HG03039 (cell line): ENCODE measurements at regions not wholly inside any gene's neighbourhood (a gene's known extent, or its start where the extent isn't known, plus 50 kb on each side); places are given as distances from the start of the nearest gene placed in this dataset.
"Not testable (repeated sequence)": the region's sequence is repeated elsewhere in the genome, so short reads cannot be mapped to it uniquely, and the experiment has no call there.

Experiments used
- ATAC-seq: cut with Tn5 transposase; IDR thresholded peaks from one replicate; pipeline ENCODE4 v1.9.1; 2021; ENCODE audit warnings: mild to moderate bottlenecking, moderate library complexity; ENCODE audit not compliant: unreplicated experiment

- not testable (repeated sequence) for ATAC-seq
Measured at GRCh38 chr9:42239445-42240260, 56.2 kb downstream of the SPATA31A6 start.

GRCh38 chr9:42240261-42240579 is 56.8 kb downstream of the SPATA31A6 start:
- not testable (repeated sequence) for ATAC-seq

- ATAC-seq, result not testable (repeated sequence)
Measured at GRCh38 chr9:42243211-42243610, 59.8 kb downstream of the SPATA31A6 start.

DNA sequence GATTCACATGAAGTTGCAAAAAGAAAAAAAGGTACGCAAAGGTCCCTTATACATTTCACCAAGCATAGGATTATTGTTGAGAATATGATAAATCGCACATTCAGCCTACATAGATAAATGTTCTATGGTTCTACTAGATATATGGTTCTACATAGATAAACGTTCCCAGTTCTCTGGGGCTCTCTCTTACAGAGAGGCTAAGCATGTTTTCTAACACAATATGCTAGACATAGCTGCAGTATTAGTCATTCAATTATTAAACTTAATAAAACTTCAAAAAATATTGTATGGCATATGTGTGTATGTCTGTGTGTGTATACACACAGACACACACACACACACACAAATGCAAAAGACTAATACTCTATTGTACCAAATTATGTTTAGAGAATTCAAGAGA is 60.4 kb downstream of the SPATA31A6 start:
- ATAC-seq, result not testable (repeated sequence)

- ATAC-seq, result not testable (repeated sequence)
Measured at GRCh38 chr9:42268729-42269128, 85.3 kb downstream of the SPATA31A6 start.

DNA sequence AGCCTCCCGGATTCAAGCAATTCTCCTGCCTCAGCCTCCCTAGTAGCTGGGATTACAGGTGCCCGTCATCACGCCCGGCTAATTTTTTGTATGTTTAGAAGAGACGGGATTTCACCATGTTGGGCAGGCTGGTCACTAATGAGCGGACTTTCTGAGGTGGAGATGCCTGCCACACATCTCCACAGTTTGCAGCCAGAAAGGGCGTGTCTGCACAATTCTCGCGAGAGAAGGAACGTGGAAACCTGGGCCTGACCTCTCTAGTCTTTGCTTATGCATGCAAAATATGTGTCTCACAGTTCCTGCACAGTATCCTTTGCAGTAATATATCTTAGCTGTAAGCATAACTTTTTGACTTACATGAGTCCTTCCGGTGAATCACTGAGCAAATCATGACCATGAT is 85.7 kb downstream of the SPATA31A6 start:
- not testable (repeated sequence) for ATAC-seq

- ATAC-seq, result not testable (repeated sequence)
Measured at GRCh38 chr9:42273191-42273590, 89.7 kb downstream of the SPATA31A6 start.

DNA sequence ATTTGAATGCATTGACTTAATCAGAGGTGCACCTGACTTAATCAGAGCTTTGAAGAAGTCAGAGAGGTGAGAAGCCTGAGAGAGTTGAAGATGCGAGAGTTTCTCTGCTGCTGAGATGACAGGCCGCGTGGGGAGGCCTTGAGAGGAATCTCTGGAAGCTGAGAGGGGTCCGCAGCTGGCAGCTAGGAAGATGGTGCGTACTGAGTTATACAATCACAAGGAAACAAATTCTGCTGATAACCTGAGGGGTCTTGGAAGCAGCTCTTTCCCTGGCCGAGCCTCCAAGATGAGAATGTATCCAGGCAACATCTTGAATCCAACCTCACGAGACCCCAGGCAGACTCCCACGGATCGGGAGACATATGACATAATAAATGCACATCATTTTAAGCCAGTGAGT is 91.7 kb downstream of the SPATA31A6 start:
- no peak for ATAC-seq

DNA sequence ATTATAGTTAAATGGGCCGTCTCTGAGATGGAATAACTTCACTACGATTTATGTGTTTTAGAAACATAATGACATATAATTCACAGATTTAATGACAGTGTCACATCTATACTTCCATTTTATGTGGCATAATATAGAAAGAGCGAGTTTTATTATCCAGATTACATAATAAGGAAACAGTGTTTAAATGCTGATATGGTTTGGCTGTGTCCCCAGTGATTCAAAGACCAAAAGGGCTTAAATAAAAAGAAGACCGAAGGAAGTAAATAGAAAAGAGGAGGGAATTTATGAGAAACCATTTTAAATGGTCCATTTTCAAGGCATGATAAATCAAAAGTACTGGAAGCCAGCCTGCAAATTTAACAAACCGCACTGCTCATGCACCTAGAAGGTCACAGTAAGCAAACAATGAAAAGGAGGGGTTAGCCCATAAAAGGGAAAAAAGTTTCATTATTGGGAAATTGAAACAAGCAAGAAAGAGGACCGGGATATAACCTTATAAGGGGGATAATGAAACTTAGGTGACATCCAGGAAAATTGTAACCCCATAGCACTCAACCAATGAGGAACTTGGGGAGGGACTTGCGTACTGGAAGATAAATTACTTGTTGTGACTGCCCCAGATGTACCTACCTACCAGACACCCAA is 99.2 kb downstream of the SPATA31A6 start:
- ATAC-seq, result not testable (repeated sequence)

GRCh38 chr9:42283179-42283543 is 99.7 kb downstream of the SPATA31A6 start:
- ATAC-seq, result not testable (repeated sequence)

DNA sequence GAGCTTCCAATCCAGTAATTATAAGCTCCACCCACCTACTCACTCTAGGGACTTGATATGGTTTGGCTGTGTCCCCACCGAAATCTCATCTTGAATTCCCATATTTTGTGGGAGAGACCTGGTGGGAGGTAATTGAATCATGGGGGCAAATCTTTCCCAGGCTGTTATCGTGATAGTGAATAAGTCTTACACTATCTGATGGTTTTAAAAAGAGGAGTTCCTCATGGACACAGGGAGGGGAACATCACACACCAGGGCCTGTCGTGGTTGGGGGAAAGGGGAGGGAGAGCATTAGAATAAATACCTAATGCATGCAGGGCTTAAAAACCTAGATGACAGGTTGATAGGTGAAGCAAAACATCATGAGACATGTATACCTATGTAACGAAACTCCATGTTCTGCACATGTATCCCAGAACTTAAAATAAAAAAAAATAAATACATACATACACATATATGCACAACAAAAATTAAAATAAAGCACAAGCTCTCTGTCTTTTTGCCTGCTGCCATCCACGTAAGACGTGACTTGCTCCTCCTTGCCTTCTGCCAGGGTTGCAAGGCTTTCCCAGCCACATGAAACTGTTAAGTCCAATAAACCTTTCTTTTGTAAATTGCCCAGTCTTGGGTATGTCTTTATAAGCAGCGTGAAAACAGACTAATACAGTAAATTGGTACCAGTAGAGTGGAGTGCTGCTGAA is 102.8 kb downstream of the SPATA31A6 start:
- ATAC-seq, result not testable (repeated sequence)

GRCh38 chr9:42288002-42288864 is 104.8 kb downstream of the SPATA31A6 start:
- not testable (repeated sequence) for ATAC-seq

DNA sequence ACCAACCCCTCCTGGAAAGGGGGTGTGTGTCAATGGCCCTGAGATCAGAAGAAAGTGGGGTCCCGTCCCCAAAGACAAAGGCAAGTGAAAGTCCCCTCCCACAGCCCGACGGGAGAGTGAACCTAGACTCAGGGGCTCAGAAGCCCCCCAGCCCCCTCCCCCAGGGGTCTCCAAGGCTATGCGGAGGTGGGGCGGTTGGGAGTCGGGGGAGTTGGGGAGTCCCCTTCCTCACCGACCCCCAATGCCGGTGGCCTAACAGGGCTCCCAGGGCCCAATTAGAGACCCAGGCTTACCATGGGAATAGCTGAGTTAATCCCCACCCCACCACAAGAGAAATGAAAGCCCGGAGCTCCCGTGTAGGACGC is 105.4 kb downstream of the SPATA31A6 start:
- not testable (repeated sequence) for ATAC-seq

DNA sequence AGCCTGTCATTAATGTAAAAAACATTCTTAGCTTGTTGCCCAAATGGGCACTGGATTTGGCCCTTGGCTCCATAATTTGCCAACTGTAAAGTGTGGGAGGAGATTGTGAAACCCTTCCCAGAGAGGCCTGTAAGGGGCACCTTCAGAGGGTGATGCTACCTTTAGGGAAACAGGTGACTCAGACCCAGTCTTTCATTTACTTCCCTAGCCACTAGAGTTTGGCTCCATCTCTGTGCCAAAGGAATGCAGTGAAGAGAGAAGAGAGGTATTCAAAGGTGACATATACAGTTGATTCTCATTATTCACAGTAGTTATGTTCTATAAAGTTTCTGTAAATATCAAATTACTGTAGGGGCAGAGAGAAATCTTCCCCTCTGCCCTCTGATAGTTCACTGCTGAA is 116.7 kb downstream of the SPATA31A6 start:
- not testable (repeated sequence) for ATAC-seq

DNA sequence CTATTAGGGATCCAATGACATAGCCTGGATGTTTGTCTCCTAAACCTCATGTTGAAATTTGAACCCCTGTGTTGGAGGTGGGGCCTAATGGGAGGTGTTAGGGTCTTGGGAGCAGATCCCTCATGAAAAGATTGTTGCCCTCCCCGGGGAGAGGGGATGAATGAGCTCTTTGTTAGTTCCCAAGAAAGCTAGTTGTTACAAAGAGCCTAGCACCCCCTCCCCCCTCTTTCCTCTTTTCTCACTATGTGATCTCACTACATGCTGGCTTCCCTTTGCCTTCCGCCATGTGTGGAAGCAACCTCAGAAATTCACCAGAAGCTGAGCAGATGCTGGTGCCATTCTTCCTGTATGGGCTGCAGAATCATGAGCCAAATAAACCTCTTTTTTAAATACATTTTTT is 123.2 kb downstream of the SPATA31A6 start:
- ATAC-seq, result not testable (repeated sequence)

GRCh38 chr9:42307449-42307848 is 124.0 kb downstream of the SPATA31A6 start:
- ATAC-seq, result not testable (repeated sequence)

DNA sequence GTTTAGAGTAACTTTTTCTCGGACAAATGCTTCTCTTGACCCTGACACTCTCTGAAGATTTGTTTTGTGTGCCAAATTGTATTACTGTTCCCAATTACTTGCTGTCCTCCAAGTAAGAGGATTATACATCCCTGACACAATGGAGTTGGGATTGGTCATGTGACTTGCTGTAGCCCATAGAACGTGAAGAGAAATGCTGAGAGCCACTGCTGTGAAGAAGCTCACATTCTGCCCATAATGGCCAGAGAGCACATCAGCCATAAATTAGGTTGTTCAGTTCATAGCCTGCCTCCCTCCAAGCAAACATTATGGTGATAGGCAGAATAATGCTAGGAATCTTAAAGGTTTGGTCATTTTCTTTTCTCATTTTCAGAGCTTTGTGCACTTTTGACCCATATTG is 127.5 kb downstream of the SPATA31A6 start:
- not testable (repeated sequence) for ATAC-seq

DNA sequence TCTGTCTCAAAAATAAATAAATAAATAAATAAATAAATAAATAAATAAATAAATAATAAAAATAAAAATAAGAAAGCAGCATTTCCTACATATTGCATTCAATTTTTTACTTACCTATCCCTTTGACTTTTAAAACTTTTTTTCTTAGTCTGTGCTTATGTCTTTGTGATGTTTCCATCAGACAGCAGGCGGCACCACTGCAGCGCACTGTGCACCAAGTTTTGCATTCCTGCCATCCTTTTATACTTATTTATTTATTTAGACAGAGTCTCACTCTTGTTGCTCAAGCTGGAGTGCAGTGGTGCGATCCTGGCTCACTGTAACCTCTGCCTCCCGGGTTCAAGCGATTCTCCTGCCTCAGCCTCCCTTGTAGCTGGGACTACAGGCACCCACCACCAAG is 132.6 kb downstream of the SPATA31A6 start:
- ATAC-seq, result not testable (repeated sequence)

GRCh38 chr9:42317677-42318076 is 134.2 kb downstream of the SPATA31A6 start:
- not testable (repeated sequence) for ATAC-seq

GRCh38 chr9:42323084-42323809 is 139.8 kb downstream of the SPATA31A6 start:
- ATAC-seq, result not testable (repeated sequence)
